ENCODE measurements at regions not wholly inside any gene's neighbourhood (a gene's known extent, or its start where the extent isn't known, plus 50 kb on each side); places are given as distances from the start of the nearest gene placed in this dataset.

GRCh38 chr6:159418997-159419396 is 249.8 kb downstream of the FNDC1 start:
- TF ChIP-seq POLR2A (IDR thresholded peaks at IDR 0.05; ENCODE audit: low read length) (no peak), GATA1 (IDR thresholded peaks at IDR 0.05; ENCODE audit: low read depth, low read length) (no peak)
